CD14-positive monocyte (primary cell): ENCODE measurements at regions not wholly inside any gene's neighbourhood (a gene's known extent, or its start where the extent isn't known, plus 50 kb on each side); places are given as distances from the start of the nearest gene placed in this dataset.

Experiments
- DNase-seq, 3 donors: peaks; one replicate each; pipeline ENCODE4 v3.0.0-alpha.2; 2011 to 2022
- H2AFZ ChIP-seq: 2 replicates; pipeline ENCODE4 v1.6.0; 2012; ENCODE audit warnings: mild to moderate bottlenecking, low read depth, low read length, inconsistent platforms; ENCODE audit not compliant: insufficient read depth, poor library complexity, severe bottlenecking
- H3K27ac ChIP-seq, 2 donors: 1 replicate in 1 of 2; 2 replicates in 1 of 2; pipeline ENCODE4 v1.5.1; 2012 to 2013; ENCODE audit warnings: low read length in 2 of 2, control low read depth in 1 of 2, inconsistent platforms in 1 of 2, low read depth in 1 of 2, mild to moderate bottlenecking in 1 of 2
- H3K27me3 ChIP-seq, 2 donors: one replicate each; pipeline versions ENCODE4 v1.6.0 to v1.6.1; 2011 to 2013; ENCODE audit warnings: low read length in 2 of 2; ENCODE audit not compliant: control insufficient read depth in 2 of 2, insufficient read depth in 2 of 2
- H3K36me3 ChIP-seq, 2 donors: replicated peaks in 1 of 2; 1 replicate in 1 of 2; 2 replicates in 1 of 2; pipeline versions ENCODE4 v1.5.1 to v1.6.1; 2012 to 2013; ENCODE audit warnings: low read length in 2 of 2, control low read depth in 1 of 2, inconsistent platforms in 1 of 2, mild to moderate bottlenecking in 1 of 2; ENCODE audit not compliant: insufficient read depth in 2 of 2, control insufficient read depth in 1 of 2
- H3K4me1 ChIP-seq, 2 donors: 1 replicate in 1 of 2; 2 replicates in 1 of 2; pipeline versions ENCODE4 v1.5.1 to v1.6.1; 2012 to 2013; ENCODE audit warnings: low read length in 2 of 2, control low read depth in 1 of 2, inconsistent platforms in 1 of 2, mild to moderate bottlenecking in 1 of 2, moderate library complexity in 1 of 2; ENCODE audit not compliant: insufficient read depth in 2 of 2, control insufficient read depth in 1 of 2
- H3K4me2 ChIP-seq: replicated peaks from 2 replicates; pipeline ENCODE3; 2012; ENCODE audit warnings: low read length, moderate library complexity, mild to moderate bottlenecking; ENCODE audit not compliant: poor library complexity, severe bottlenecking; ENCODE audit errors: extremely low read depth
- H3K4me3 ChIP-seq, 3 experiments: fragments of 200-600 bp in 1 of 3; sonication (generic) in 1 of 3; replicated peaks in 1 of 3; 1 replicate in 2 of 3; 2 replicates in 1 of 3; pipeline ENCODE4 v1.5.1; 2011 to 2013; ENCODE audit warnings: low read length in 3 of 3, mild to moderate bottlenecking in 3 of 3, control low read depth in 2 of 3, low read depth in 2 of 3, inconsistent platforms in 1 of 3, moderate library complexity in 1 of 3
- H3K79me2 ChIP-seq: 2 replicates; pipeline ENCODE4 v1.6.0; 2012; ENCODE audit warnings: mild to moderate bottlenecking, control low read depth, inconsistent platforms, low read length, moderate library complexity; ENCODE audit not compliant: insufficient read depth
- H3K9ac ChIP-seq: 2 replicates; pipeline ENCODE4 v1.6.0; 2017; ENCODE audit warnings: low read length, mild to moderate bottlenecking; ENCODE audit not compliant: insufficient read depth, poor library complexity, severe bottlenecking
- H3K9me3 ChIP-seq, 2 donors: replicated peaks in 1 of 2; 1 replicate in 1 of 2; 2 replicates in 1 of 2; pipeline versions ENCODE4 v1.5.1 to v1.6.1; 2012 to 2013; ENCODE audit warnings: low read length in 2 of 2, control low read depth in 1 of 2; ENCODE audit not compliant: control insufficient read depth in 1 of 2, insufficient read depth in 1 of 2
- H4K20me1 ChIP-seq: 2 replicates; pipeline ENCODE4 v1.6.0; 2012; ENCODE audit warnings: mild to moderate bottlenecking, low read length, control low read depth, moderate library complexity; ENCODE audit not compliant: insufficient read depth
- H3K27ac Mint-ChIP-seq, 7 donors: one replicate each; pipeline ENCODE4 v1.8.0; 2020; ENCODE audit warnings: mild to moderate bottlenecking in 7 of 7, mixed read lengths in 7 of 7, moderate library complexity in 6 of 7, inconsistent platforms in 2 of 7
- H3K27me3 Mint-ChIP-seq, 3 donors: one replicate each; pipeline ENCODE4 v1.8.0; 2021 to 2022; ENCODE audit warnings: low read depth in 3 of 3, mild to moderate bottlenecking in 3 of 3, mixed read lengths in 3 of 3, moderate library complexity in 3 of 3, inconsistent platforms in 1 of 3
- H3K36me3 Mint-ChIP-seq, 2 donors: one replicate each; pipeline ENCODE4 v1.8.0; 2020; ENCODE audit warnings: mixed read lengths in 2 of 2, inconsistent platforms in 1 of 2, mild to moderate bottlenecking in 1 of 2
- H3K4me1 Mint-ChIP-seq: one replicate; pipeline ENCODE4 v1.8.0; 2020; ENCODE audit warnings: mild to moderate bottlenecking, mixed read lengths
- H3K4me3 Mint-ChIP-seq, 2 donors: one replicate each; pipeline ENCODE4 v1.8.0; 2020; ENCODE audit warnings: mild to moderate bottlenecking in 2 of 2, mixed read lengths in 2 of 2, moderate library complexity in 1 of 2
- H3K9me3 Mint-ChIP-seq, 7 donors: one replicate each; pipeline ENCODE4 v1.8.0; 2020 to 2022; ENCODE audit warnings: mixed read lengths in 7 of 7, mild to moderate bottlenecking in 6 of 7, moderate library complexity in 6 of 7, inconsistent platforms in 2 of 7
- WGBS: methylation state at CpG from one replicate; pipeline ENCODE4 v1.1.5; 2013; ENCODE audit warnings: missing lambda C conversion rate; ENCODE audit not compliant: insufficient coverage; 5-methylcytosine and 5-hydroxymethylcytosine counted together
- intact Hi-C, 2 donors: fragments of 100-400 bp; cut with micrococcal nuclease; formaldehyde crosslinking; loops; one replicate each; pipeline versions ENCODE4 v1.15.0 to v1.15.1; 2023
- TF ChIP-seq, protein P1 (sequence below): fragments of 200-600 bp; IDR thresholded peaks from one replicate; pipeline ENCODE4 v1.8.0; 2022; ENCODE audit warnings: antibody characterized with exemption, mild to moderate bottlenecking

- no peak overlapping the region for H3K27ac Mint-ChIP-seq
- H3K36me3 Mint-ChIP-seq = no peaks in the 10 kb centered on the region
- peaks cover 1 to 6% (median 6%) of the 10 kb centered on the region in 3 donors for H3K27me3 Mint-ChIP-seq
- H2AFZ ChIP-seq = no peak overlapping the region
- no peaks in the 10 kb centered on the region for H3K9me3 ChIP-seq
- H3K9me3 Mint-ChIP-seq = peaks cover 0 to 2% (median 0%) of the 10 kb centered on the region in 7 donors
- H3K4me2 ChIP-seq = no peak overlapping the region
- no peaks in the 10 kb centered on the region for H3K36me3 ChIP-seq
- H3K4me1 ChIP-seq = peaks cover 0 to 4% of the 10 kb centered on the region in 2 donors
- peaks cover 7% of the 10 kb centered on the region for H3K4me1 Mint-ChIP-seq
- TF ChIP-seq, protein P1, sequence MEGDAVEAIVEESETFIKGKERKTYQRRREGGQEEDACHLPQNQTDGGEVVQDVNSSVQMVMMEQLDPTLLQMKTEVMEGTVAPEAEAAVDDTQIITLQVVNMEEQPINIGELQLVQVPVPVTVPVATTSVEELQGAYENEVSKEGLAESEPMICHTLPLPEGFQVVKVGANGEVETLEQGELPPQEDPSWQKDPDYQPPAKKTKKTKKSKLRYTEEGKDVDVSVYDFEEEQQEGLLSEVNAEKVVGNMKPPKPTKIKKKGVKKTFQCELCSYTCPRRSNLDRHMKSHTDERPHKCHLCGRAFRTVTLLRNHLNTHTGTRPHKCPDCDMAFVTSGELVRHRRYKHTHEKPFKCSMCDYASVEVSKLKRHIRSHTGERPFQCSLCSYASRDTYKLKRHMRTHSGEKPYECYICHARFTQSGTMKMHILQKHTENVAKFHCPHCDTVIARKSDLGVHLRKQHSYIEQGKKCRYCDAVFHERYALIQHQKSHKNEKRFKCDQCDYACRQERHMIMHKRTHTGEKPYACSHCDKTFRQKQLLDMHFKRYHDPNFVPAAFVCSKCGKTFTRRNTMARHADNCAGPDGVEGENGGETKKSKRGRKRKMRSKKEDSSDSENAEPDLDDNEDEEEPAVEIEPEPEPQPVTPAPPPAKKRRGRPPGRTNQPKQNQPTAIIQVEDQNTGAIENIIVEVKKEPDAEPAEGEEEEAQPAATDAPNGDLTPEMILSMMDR = no peak
- H3K27ac ChIP-seq = no peak overlapping the region
- no peak overlapping the region for H3K4me3 Mint-ChIP-seq
- no peak for DNase-seq
- H3K9ac ChIP-seq = no peak overlapping the region
- intact Hi-C loops = no loop called here
- H4K20me1 ChIP-seq = no peaks in the 10 kb centered on the region
- H3K4me3 ChIP-seq = no peak overlapping the region
- no peaks in the 10 kb centered on the region for H3K27me3 ChIP-seq
- WGBS = 95% methylated on average over 7 of the region's 8 CpGs
- no peaks in the 10 kb centered on the region for H3K79me2 ChIP-seq
Measured at GRCh38 chr10:78772486-78772885, 296.3 kb upstream of the ZMIZ1 start.

GRCh38 chr10:78772986-78773530 is 295.7 kb upstream of the ZMIZ1 start:
- peaks cover 0 to 2% (median 0%) of the 10 kb centered on the region in 7 donors for H3K9me3 Mint-ChIP-seq
- Histone ChIP-seq H3K27ac (no peak overlapping the region), H3K27me3 (peaks cover 0 to 2% of the 10 kb centered on the region in 2 donors), H2AFZ (no peak overlapping the region), H3K36me3 (no peaks in the 10 kb centered on the region), H3K9me3 (no peaks in the 10 kb centered on the region), H3K4me3 (no peak overlapping the region), H3K79me2 (no peaks in the 10 kb centered on the region), H4K20me1 (no peaks in the 10 kb centered on the region), H3K4me2 (no peak overlapping the region), H3K4me1 (peaks cover 0 to 4% of the 10 kb centered on the region in 2 donors), H3K9ac (no peak overlapping the region)
- no peak overlapping the region for H3K4me3 Mint-ChIP-seq
- peaks cover 1 to 8% (median 6%) of the 10 kb centered on the region in 3 donors for H3K27me3 Mint-ChIP-seq
- 97% methylated on average over 7 of the region's 12 CpGs for WGBS
- intact Hi-C loops = no loop called here
- H3K27ac Mint-ChIP-seq = no peak overlapping the region
- no peak for DNase-seq
- peaks cover 7% of the 10 kb centered on the region for H3K4me1 Mint-ChIP-seq
- no peaks in the 10 kb centered on the region for H3K36me3 Mint-ChIP-seq
- TF ChIP-seq, protein P1 = no peak
